Calu3 (cell line): ENCODE measurements at regions not wholly inside any gene's neighbourhood (a gene's known extent, or its start where the extent isn't known, plus 50 kb on each side); places are given as distances from the start of the nearest gene placed in this dataset.

Source experiments
- BruUV-seq: library from RNA; stranded (reverse); fragments of 400-500 nt; replicated peaks from 2 replicates; lab custom pipeline; 2021; lab: Mats Ljungman, UMichigan
- CTCF ChIA-PET: fragments of 300-600 bp; sonication (Branson Sonifier 250); formaldehyde crosslinking; loops from one replicate; lab custom pipeline; 2022; ENCODE audit warnings: antibody characterized with exemption; lab: Charles Lee
- DNase-seq: peaks from one replicate; pipeline ENCODE4 v3.0.0; 2022
- H3K27ac Mint-ChIP-seq: one replicate; pipeline ENCODE4 v1.8.0; 2022; ENCODE audit warnings: mixed read lengths; ENCODE audit not compliant: unreplicated experiment
- H3K27me3 Mint-ChIP-seq: one replicate; pipeline ENCODE4 v1.8.0; 2022; ENCODE audit warnings: mixed read lengths; ENCODE audit not compliant: unreplicated experiment
- H3K36me3 Mint-ChIP-seq: one replicate; pipeline ENCODE4 v1.8.0; 2022; ENCODE audit warnings: mild to moderate bottlenecking, moderate library complexity, mixed read lengths; ENCODE audit not compliant: insufficient read depth, unreplicated experiment
- H3K4me1 Mint-ChIP-seq: one replicate; pipeline ENCODE4 v1.8.0; 2022; ENCODE audit warnings: mild to moderate bottlenecking, low read depth, mixed read lengths; ENCODE audit not compliant: unreplicated experiment
- H3K4me3 Mint-ChIP-seq: one replicate; pipeline ENCODE4 v1.8.0; 2022; ENCODE audit warnings: mild to moderate bottlenecking, low read depth, moderate library complexity, mixed read lengths; ENCODE audit not compliant: unreplicated experiment
- H3K9me3 Mint-ChIP-seq: one replicate; pipeline ENCODE4 v1.8.0; 2022; ENCODE audit warnings: low read depth, mixed read lengths; ENCODE audit not compliant: unreplicated experiment
- intact Hi-C: fragments of 100-400 bp; cut with micrococcal nuclease; formaldehyde crosslinking; loops from one replicate; pipeline ENCODE4 v1.10.0; 2022; ENCODE audit not compliant: unreplicated experiment
- TF ChIP-seq, protein P1 (sequence below): fragments of 200-600 bp; IDR thresholded peaks from one replicate; pipeline ENCODE4 v1.8.0; 2022; ENCODE audit warnings: antibody characterized with exemption; ENCODE audit not compliant: unreplicated experiment

DNA sequence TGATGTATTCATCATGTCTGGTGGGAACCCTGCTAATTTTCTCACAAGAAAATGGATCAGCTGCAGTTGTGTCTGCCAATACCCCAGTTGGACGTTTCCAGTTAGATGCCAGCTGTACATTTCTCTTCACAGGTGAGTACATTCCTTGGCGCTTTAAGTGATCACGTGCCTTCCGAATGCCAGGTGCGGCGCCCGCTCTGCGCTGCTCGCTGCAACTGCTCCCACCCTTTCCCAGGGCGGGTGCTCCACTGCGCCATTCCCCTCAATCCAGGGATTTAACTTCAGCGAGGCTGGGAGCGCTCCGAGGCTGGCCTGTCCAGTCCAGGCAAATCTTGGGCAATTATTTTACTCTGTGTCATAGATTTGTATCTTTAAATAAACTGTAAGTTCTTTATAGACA is 225.0 kb upstream of the RAB6C start:
- no peak for DNase-seq
- CTCF ChIA-PET: no interaction called here
- no TSS peak for BruUV-seq
- Mint-ChIP-seq H3K9me3 (peaks cover 5% of the 10 kb centered on the region), H3K27me3 (peaks cover 13% of the 10 kb centered on the region), H3K4me1 (no peaks in the 10 kb centered on the region), H3K27ac (no peak overlapping the region), H3K36me3 (no peaks in the 10 kb centered on the region), H3K4me3 (no peak overlapping the region)
- intact Hi-C loops: no loop called here
- TF ChIP-seq, protein P1, sequence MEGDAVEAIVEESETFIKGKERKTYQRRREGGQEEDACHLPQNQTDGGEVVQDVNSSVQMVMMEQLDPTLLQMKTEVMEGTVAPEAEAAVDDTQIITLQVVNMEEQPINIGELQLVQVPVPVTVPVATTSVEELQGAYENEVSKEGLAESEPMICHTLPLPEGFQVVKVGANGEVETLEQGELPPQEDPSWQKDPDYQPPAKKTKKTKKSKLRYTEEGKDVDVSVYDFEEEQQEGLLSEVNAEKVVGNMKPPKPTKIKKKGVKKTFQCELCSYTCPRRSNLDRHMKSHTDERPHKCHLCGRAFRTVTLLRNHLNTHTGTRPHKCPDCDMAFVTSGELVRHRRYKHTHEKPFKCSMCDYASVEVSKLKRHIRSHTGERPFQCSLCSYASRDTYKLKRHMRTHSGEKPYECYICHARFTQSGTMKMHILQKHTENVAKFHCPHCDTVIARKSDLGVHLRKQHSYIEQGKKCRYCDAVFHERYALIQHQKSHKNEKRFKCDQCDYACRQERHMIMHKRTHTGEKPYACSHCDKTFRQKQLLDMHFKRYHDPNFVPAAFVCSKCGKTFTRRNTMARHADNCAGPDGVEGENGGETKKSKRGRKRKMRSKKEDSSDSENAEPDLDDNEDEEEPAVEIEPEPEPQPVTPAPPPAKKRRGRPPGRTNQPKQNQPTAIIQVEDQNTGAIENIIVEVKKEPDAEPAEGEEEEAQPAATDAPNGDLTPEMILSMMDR: no peak

DNA sequence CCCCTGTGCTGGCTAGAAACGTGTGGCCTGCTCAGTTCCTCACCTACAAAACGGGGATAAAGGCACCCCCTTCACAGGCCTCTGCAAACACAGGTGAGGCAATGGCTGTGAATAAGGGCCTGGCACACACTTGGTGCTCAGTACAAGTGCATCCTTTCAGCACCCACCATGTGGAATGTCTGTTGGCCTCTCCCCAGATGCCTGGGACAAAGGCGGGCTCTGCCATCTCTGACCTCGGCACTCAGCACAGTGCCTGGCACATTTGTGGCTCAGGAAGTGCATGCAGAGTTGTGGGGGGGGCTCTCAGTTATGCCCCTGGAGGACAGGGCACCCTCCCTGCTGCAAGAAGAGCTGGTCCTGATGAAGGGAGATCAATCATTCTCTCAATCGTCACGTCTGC is 224.6 kb upstream of the RAB6C start:
- DNase-seq: no peak
- H3K36me3 Mint-ChIP-seq: no peaks in the 10 kb centered on the region
- no peaks in the 10 kb centered on the region for H3K4me1 Mint-ChIP-seq
- H3K27me3 Mint-ChIP-seq: peaks cover 13% of the 10 kb centered on the region
- H3K4me3 Mint-ChIP-seq: no peak overlapping the region
- intact Hi-C loops: no loop called here
- BruUV-seq: no TSS peak
- H3K27ac Mint-ChIP-seq: no peak overlapping the region
- H3K9me3 Mint-ChIP-seq: peaks cover 5% of the 10 kb centered on the region
- CTCF ChIA-PET: no interaction called here
- TF ChIP-seq, protein P1: no peak

DNA sequence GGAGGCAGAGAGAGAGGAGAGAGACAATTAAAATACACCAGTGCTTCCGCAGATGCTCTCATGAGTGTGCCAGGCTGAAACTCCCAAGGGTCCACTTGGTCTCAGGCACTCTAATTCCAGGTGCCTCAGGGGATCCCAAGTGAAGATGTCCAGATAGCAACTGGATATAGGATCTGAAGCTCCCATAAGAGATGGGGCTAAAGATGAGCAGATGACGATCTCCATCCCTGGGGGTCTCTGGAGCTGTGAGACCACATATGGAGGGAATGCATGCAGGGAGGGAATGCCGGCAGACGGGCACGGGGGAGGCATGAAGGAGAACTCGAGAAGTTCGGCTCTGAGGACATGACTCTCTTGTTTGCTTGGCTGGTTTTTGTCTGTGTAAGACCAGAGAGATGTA is 223.7 kb upstream of the RAB6C start:
- Mint-ChIP-seq H3K4me3 (no peak overlapping the region), H3K27ac (no peak overlapping the region), H3K9me3 (peaks cover 5% of the 10 kb centered on the region), H3K27me3 (peaks cover 13% of the 10 kb centered on the region), H3K36me3 (no peaks in the 10 kb centered on the region), H3K4me1 (no peaks in the 10 kb centered on the region)
- no peak for DNase-seq
- CTCF ChIA-PET: no interaction called here
- BruUV-seq: no TSS peak
- TF ChIP-seq, protein P1: no peak
- intact Hi-C loops: no loop called here

DNA sequence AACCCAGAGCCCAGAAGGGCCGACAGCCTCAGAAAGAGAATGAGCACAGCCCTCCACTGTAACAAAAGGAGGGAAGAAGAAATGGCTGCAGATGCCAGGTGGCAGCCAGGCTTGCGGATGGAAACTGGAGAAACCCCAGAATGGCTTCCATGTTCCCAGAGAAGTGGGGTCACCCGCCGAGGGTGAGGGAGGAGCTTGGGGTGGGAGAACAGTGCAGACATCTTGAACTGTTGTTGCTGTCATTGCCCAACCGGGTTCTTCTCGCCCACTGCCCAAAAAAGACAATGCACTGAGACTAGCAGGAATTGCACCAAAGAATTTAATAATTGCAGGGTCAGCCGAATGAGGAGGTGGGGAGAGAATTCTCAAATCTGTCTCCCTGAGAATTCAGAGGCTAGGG is 223.2 kb upstream of the RAB6C start:
- H3K27ac Mint-ChIP-seq: no peak overlapping the region

More for the DNA sequence above, 223.2 kb upstream of the RAB6C start:
- Mint-ChIP-seq H3K27me3 (peaks cover 13% of the 10 kb centered on the region), H3K9me3 (peaks cover 5% of the 10 kb centered on the region), H3K4me1 (no peaks in the 10 kb centered on the region), H3K36me3 (no peaks in the 10 kb centered on the region), H3K4me3 (no peak overlapping the region)
- TF ChIP-seq, protein P1: no peak
- CTCF ChIA-PET: no interaction called here
- DNase-seq: no peak
- intact Hi-C loops: no loop called here
- BruUV-seq: no TSS peak
